HEK293T (cell line): ENCODE measurements at regions not wholly inside any gene's neighbourhood (a gene's known extent, or its start where the extent isn't known, plus 50 kb on each side); places are given as distances from the start of the nearest gene placed in this dataset.

Source experiments
- ARNT ChIP-seq: fragments of 450-650 bp; IDR thresholded peaks from 2 replicates; pipeline ENCODE4 v1.6.1; 2017; ENCODE audit warnings: mild to moderate bottlenecking
- BHLHE40 ChIP-seq: fragments of 450-650 bp; IDR thresholded peaks from 2 replicates; pipeline ENCODE4 v1.6.1; 2016; ENCODE audit warnings: mild to moderate bottlenecking, moderate library complexity, borderline replicate concordance
- ELF4 ChIP-seq: fragments of 450-650 bp; IDR thresholded peaks from 2 replicates; pipeline ENCODE4 v1.6.1; 2017; ENCODE audit warnings: antibody characterized with exemption
- FOXA1 ChIP-seq: fragments of 450-650 bp; IDR thresholded peaks from 2 replicates; pipeline ENCODE4 v1.6.1; 2016; ENCODE audit warnings: mild to moderate bottlenecking
- FOXK2 ChIP-seq: fragments of 450-650 bp; IDR thresholded peaks from 2 replicates; pipeline ENCODE4 v1.6.1; 2016; ENCODE audit warnings: mild to moderate bottlenecking
- FOXM1 ChIP-seq: fragments of 450-650 bp; IDR thresholded peaks from 2 replicates; pipeline ENCODE4 v1.6.1; 2017; ENCODE audit warnings: mild to moderate bottlenecking, borderline replicate concordance
- HDGF ChIP-seq: fragments of 450-650 bp; IDR thresholded peaks from 2 replicates; pipeline ENCODE4 v1.6.1; 2017; ENCODE audit warnings: antibody characterized with exemption, borderline replicate concordance
- SP1 ChIP-seq: fragments of 450-650 bp; IDR thresholded peaks from 2 replicates; pipeline ENCODE4 v1.6.1; 2017
- SUZ12 ChIP-seq: fragments of 450-650 bp; IDR thresholded peaks from 2 replicates; pipeline ENCODE4 v1.6.1; 2016; ENCODE audit warnings: mild to moderate bottlenecking
- TARDBP ChIP-seq: fragments of 450-650 bp; IDR thresholded peaks from 2 replicates; pipeline ENCODE4 v1.6.1; 2016
- ZNF384 ChIP-seq: fragments of 450-650 bp; IDR thresholded peaks from 2 replicates; pipeline ENCODE4 v1.6.1; 2016

GRCh38 chr5:125972706-125973105 lies 450.5 kb upstream of the GRAMD2B start:
- no peak for TF ChIP-seq FOXM1
- no peak for TF ChIP-seq SUZ12
- TF ChIP-seq TARDBP = no peak
- no peak for TF ChIP-seq FOXK2
- TF ChIP-seq SP1 = no peak
- TF ChIP-seq FOXA1 = no peak
- no peak for TF ChIP-seq HDGF
- no peak for TF ChIP-seq ZNF384
- TF ChIP-seq ARNT = no peak
- no peak for TF ChIP-seq BHLHE40
- no peak for TF ChIP-seq ELF4
